Loucy (cell line): ENCODE measurements at regions not wholly inside any gene's neighbourhood (a gene's known extent, or its start where the extent isn't known, plus 50 kb on each side); places are given as distances from the start of the nearest gene placed in this dataset.

Source experiments
- EZH2phosphoT487 ChIP-seq: fragments of 200-600 bp; IDR thresholded peaks from 2 replicates; pipeline ENCODE4 v1.6.1; 2018; ENCODE audit warnings: antibody characterized with exemption, mild to moderate bottlenecking, moderate library complexity, borderline replicate concordance
- TF ChIP-seq, protein P1 (sequence below): fragments of 200-600 bp; sonication (generic); conservative IDR thresholded peaks from 2 replicates; pipeline ENCODE4 v1.5.1; 2014; ENCODE audit warnings: mild to moderate bottlenecking, antibody characterized with exemption, low read length

DNA sequence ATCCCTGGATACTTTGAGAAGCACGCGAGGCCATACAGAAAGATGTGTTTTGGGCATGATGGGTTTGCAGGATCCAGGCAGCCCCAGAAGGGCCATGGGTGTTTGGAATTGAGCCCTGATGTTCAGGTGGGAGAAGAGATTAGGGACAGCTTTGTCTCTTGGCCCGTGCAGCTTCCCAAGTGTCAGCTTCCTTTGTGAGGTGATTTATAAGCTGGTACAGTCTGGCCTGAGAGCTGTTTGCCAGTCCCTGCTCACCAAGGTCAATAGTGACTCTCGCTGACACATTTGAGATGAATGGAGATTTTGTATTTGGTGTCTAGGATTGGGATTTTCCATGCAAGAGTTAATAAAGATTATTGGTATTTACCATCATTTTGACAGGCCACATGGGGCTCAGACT lies 165.9 kb downstream of the ICE1 start:
- TF ChIP-seq, protein P1, sequence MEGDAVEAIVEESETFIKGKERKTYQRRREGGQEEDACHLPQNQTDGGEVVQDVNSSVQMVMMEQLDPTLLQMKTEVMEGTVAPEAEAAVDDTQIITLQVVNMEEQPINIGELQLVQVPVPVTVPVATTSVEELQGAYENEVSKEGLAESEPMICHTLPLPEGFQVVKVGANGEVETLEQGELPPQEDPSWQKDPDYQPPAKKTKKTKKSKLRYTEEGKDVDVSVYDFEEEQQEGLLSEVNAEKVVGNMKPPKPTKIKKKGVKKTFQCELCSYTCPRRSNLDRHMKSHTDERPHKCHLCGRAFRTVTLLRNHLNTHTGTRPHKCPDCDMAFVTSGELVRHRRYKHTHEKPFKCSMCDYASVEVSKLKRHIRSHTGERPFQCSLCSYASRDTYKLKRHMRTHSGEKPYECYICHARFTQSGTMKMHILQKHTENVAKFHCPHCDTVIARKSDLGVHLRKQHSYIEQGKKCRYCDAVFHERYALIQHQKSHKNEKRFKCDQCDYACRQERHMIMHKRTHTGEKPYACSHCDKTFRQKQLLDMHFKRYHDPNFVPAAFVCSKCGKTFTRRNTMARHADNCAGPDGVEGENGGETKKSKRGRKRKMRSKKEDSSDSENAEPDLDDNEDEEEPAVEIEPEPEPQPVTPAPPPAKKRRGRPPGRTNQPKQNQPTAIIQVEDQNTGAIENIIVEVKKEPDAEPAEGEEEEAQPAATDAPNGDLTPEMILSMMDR: no peak
- TF ChIP-seq EZH2phosphoT487: no peak
